NCI-H146 (cell line): ENCODE measurements at regions not wholly inside any gene's neighbourhood (a gene's known extent, or its start where the extent isn't known, plus 50 kb on each side); places are given as distances from the start of the nearest gene placed in this dataset.

Source experiments
- DNase-seq: peaks from one replicate; lab custom pipeline; 2025; lab: John Stamatoyannopoulos, UW

- DNase-seq, result no peak
Observed at GRCh38 chr3:96169111-96169766, 645.2 kb upstream of the EPHA6 start.

- DNase-seq, result no peak
Observed at GRCh38 chr3:96172917-96173316, 641.5 kb upstream of the EPHA6 start.

- DNase-seq, result no peak
Observed at GRCh38 chr3:96175500-96175899, 638.9 kb upstream of the EPHA6 start.

- DNase-seq, result no peak
Observed at GRCh38 chr3:96182756-96183155, 631.6 kb upstream of the EPHA6 start.

- no peak for DNase-seq
Observed at GRCh38 chr3:96183871-96184270, 630.5 kb upstream of the EPHA6 start.

- DNase-seq, result no peak
Observed at GRCh38 chr3:96190024-96190616, 624.3 kb upstream of the EPHA6 start.

- no peak for DNase-seq
Observed at GRCh38 chr3:96192966-96193550, 621.3 kb upstream of the EPHA6 start.

GRCh38 chr3:96200897-96201296 lies 613.5 kb upstream of the EPHA6 start:
- DNase-seq, result no peak

GRCh38 chr3:96201463-96201862 lies 612.9 kb upstream of the EPHA6 start:
- no peak for DNase-seq

- DNase-seq, result no peak
Observed at GRCh38 chr3:96202181-96202580, 612.2 kb upstream of the EPHA6 start.

- DNase-seq, result no peak
Observed at GRCh38 chr3:96209699-96210098, 604.7 kb upstream of the EPHA6 start.

GRCh38 chr3:96213393-96213792 lies 601.0 kb upstream of the EPHA6 start:
- DNase-seq, result no peak

- DNase-seq, result no peak
Observed at GRCh38 chr3:96214941-96215340, 599.5 kb upstream of the EPHA6 start.

- DNase-seq, result no peak
Observed at GRCh38 chr3:96225494-96225893, 588.9 kb upstream of the EPHA6 start.

- no peak for DNase-seq
Observed at GRCh38 chr3:96233679-96234078, 580.7 kb upstream of the EPHA6 start.

GRCh38 chr3:96236522-96236921 lies 577.9 kb upstream of the EPHA6 start:
- DNase-seq, result no peak

- no peak for DNase-seq
Observed at GRCh38 chr3:96259299-96259698, 555.1 kb upstream of the EPHA6 start.

- no peak for DNase-seq
Observed at GRCh38 chr3:96264701-96265100, 549.7 kb upstream of the EPHA6 start.

GRCh38 chr3:96266395-96267190 lies 547.8 kb upstream of the EPHA6 start:
- DNase-seq, result no peak

- DNase-seq, result no peak
Observed at GRCh38 chr3:96267577-96267976, 546.8 kb upstream of the EPHA6 start.

GRCh38 chr3:96294143-96294542 lies 520.3 kb upstream of the EPHA6 start:
- DNase-seq, result no peak

GRCh38 chr3:96300743-96301142 lies 513.7 kb upstream of the EPHA6 start:
- DNase-seq, result no peak

- no peak for DNase-seq
Observed at GRCh38 chr3:96319166-96319565, 495.2 kb upstream of the EPHA6 start.
